ENCODE measurements at regions not wholly inside any gene's neighbourhood (a gene's known extent, or its start where the extent isn't known, plus 50 kb on each side); places are given as distances from the start of the nearest gene placed in this dataset.
"Not testable (repeated sequence)": the region's sequence is repeated elsewhere in the genome, so short reads cannot be mapped to it uniquely, and the experiment has no call there.

DNA sequence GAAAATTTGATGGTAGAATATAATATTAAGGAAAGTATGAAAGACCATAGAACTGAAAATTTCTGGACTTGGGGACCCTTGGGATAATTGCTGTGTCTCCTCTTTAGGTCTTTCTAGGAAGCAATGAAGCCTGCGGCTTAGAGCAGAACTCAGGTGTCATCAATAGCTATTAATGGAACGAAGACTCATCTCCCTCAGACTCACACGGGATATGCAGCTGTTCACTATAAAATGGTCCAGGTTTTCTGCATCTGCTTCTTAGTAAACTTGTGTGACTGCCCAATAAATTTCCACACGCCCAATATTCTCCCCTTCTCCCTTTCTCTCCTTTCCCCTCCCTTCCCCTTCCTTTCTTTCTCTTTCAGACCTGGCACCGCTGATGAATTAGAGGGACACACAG is 392.5 kb downstream of the HLX start:
- Histone ChIP-seq H3K4me3 (ENCODE audit: low read length in 2 of 2) (no peak overlapping the region), H3K9me3 (ENCODE audit: control insufficient read depth in 2 of 2, insufficient read depth in 1 of 2, low read length in 1 of 2) (no peaks in the 10 kb centered on the region), H3K36me3 (ENCODE audit: control insufficient read depth in 2 of 2, insufficient read depth in 2 of 2, low read length in 1 of 2) (no peaks in the 10 kb centered on the region), H3K27ac (ENCODE audit: low read depth in 1 of 2, low read length in 1 of 2) (no peak overlapping the region), H3K27me3 (ENCODE audit: control insufficient read depth in 2 of 2, insufficient read depth in 1 of 2, low read length in 1 of 2) (no peaks in the 10 kb centered on the region), H3K4me1 (ENCODE audit: control insufficient read depth in 2 of 2, insufficient read depth in 2 of 2, low read length in 2 of 2) (no peaks in the 10 kb centered on the region)
- DNase-seq (ENCODE audit: low read depth in 6 of 9, low spot score in 9 of 9) = no peak
- WGBS = 97% methylated on average over 5 of the region's 5 CpGs

DNA sequence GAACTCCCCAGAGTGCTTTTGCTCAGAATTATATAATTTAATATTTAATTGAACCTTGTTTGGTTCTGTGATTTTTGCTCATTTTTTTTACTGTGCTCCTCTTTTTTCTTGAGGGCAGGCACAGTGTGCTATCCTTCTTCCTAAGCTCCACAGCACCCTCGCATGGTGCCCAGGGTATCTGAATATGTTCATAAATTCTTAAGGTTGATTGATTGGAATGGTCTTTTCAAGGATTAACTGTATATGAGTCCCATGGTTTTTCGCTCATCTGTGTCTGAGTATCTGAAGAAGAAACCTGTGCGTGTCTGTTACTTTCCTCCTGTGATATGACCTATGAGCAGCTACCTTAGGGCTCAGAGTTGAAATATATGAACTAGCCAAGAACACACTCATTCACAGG is 393.7 kb downstream of the HLX start:
- no peak overlapping the region for H3K4me3 ChIP-seq (ENCODE audit: low read length in 2 of 2)
- no peaks in the 10 kb centered on the region for H3K4me1 ChIP-seq (ENCODE audit: control insufficient read depth in 2 of 2, insufficient read depth in 2 of 2, low read length in 2 of 2)
- no peaks in the 10 kb centered on the region for H3K36me3 ChIP-seq (ENCODE audit: control insufficient read depth in 2 of 2, insufficient read depth in 2 of 2, low read length in 1 of 2)
- no peak overlapping the region for H3K27ac ChIP-seq (ENCODE audit: low read depth in 1 of 2, low read length in 1 of 2)
- H3K9me3 ChIP-seq (ENCODE audit: control insufficient read depth in 2 of 2, insufficient read depth in 1 of 2, low read length in 1 of 2) = no peaks in the 10 kb centered on the region
- no peaks in the 10 kb centered on the region for H3K27me3 ChIP-seq (ENCODE audit: control insufficient read depth in 2 of 2, insufficient read depth in 1 of 2, low read length in 1 of 2)
- DNase-seq (ENCODE audit: low read depth in 6 of 9, low spot score in 9 of 9) = no peak
- WGBS = 93% methylated on average over 3 of the region's 3 CpGs

DNA sequence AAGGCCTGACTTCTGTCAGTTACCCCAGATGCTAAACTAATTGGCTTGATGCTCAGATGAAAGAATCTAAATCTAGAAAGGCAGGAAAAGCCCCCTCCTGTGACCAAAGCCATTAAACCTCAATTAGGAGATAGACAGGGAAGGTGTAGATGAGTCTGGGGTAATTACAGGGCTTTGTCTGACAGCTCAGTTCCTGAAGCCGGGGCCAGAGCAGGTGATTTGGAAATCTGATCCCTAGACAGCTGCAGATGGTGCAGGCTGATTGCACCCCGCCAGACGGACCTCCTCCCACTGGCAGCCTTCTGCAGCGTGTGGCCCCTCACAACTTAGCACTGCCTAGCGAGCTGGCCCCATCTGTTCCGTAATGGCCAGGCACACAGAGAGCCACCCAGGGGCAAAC is 395.1 kb downstream of the HLX start:
- Histone ChIP-seq H3K9me3 (ENCODE audit: control insufficient read depth in 2 of 2, insufficient read depth in 1 of 2, low read length in 1 of 2) (no peaks in the 10 kb centered on the region), H3K27ac (ENCODE audit: low read depth in 1 of 2, low read length in 1 of 2) (no peak overlapping the region), H3K4me3 (ENCODE audit: low read length in 2 of 2) (no peak overlapping the region), H3K27me3 (ENCODE audit: control insufficient read depth in 2 of 2, insufficient read depth in 1 of 2, low read length in 1 of 2) (no peaks in the 10 kb centered on the region), H3K36me3 (ENCODE audit: control insufficient read depth in 2 of 2, insufficient read depth in 2 of 2, low read length in 1 of 2) (no peaks in the 10 kb centered on the region), H3K4me1 (ENCODE audit: control insufficient read depth in 2 of 2, insufficient read depth in 2 of 2, low read length in 2 of 2) (no peaks in the 10 kb centered on the region)
- DNase-seq (ENCODE audit: low read depth in 6 of 9, low spot score in 9 of 9) = no peak
- 89% methylated on average over 6 of the region's 6 CpGs for WGBS

DNA sequence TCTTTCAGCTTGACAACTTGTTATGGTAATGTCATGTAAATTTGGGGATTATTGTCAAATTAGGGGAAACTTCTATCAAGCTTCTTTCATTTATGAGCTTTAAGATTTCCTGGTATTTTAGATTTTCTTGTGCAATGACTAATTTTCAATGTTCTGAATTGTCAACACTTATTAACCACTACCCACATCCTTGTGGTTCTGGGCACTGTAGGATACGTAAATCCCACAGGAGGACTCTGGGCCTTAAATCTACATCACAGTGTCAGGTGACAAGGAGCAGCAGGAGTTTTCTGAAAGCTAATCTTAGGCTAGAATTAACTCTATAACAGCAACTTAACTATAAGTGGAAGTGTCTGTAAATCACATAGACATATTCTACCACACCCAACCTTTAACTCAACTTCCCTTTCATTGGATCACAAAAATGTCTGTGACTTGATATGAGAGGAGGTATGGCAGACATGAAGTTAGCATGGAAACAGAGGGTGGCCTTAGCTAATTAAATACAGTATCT is 397.7 kb downstream of the HLX start:
- Histone ChIP-seq H3K4me1 (ENCODE audit: control insufficient read depth in 2 of 2, insufficient read depth in 2 of 2, low read length in 2 of 2) (no peaks in the 10 kb centered on the region), H3K27me3 (ENCODE audit: control insufficient read depth in 2 of 2, insufficient read depth in 1 of 2, low read length in 1 of 2) (no peaks in the 10 kb centered on the region), H3K9me3 (ENCODE audit: control insufficient read depth in 2 of 2, insufficient read depth in 1 of 2, low read length in 1 of 2) (no peaks in the 10 kb centered on the region), H3K36me3 (ENCODE audit: control insufficient read depth in 2 of 2, insufficient read depth in 2 of 2, low read length in 1 of 2) (no peaks in the 10 kb centered on the region), H3K4me3 (ENCODE audit: low read length in 2 of 2) (no peak overlapping the region), H3K27ac (ENCODE audit: low read depth in 1 of 2, low read length in 1 of 2) (no peak overlapping the region)
- no peak for DNase-seq (ENCODE audit: low read depth in 6 of 9, low spot score in 9 of 9)
- 84% methylated on average over 1 of the region's 1 CpG for WGBS

DNA sequence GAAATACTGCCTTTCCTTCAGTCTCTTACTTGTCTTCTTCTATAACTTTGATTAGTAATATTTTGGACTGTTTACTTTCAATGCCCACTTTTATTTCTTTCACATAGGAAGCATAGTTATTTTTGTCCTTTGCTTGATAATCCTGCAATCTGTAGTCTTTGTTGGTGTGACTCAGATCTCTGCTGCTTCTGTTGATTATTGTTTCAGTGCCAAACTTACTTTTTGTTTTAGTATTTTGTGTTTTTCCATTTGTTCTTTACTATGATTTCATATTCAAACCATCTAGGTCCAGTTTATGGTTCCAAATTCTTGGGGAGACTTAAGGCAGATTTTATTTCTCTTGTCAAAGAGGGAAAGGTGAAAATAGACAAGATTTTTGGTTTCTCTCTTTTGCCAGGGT is 399.9 kb downstream of the HLX start:
- Histone ChIP-seq H3K27ac (ENCODE audit: low read depth in 1 of 2, low read length in 1 of 2) (no peak overlapping the region), H3K36me3 (ENCODE audit: control insufficient read depth in 2 of 2, insufficient read depth in 2 of 2, low read length in 1 of 2) (no peaks in the 10 kb centered on the region), H3K9me3 (ENCODE audit: control insufficient read depth in 2 of 2, insufficient read depth in 1 of 2, low read length in 1 of 2) (no peaks in the 10 kb centered on the region), H3K27me3 (ENCODE audit: control insufficient read depth in 2 of 2, insufficient read depth in 1 of 2, low read length in 1 of 2) (no peaks in the 10 kb centered on the region), H3K4me3 (ENCODE audit: low read length in 2 of 2) (no peak overlapping the region), H3K4me1 (ENCODE audit: control insufficient read depth in 2 of 2, insufficient read depth in 2 of 2, low read length in 2 of 2) (no peaks in the 10 kb centered on the region)
- no peak for DNase-seq (ENCODE audit: low read depth in 6 of 9, low spot score in 9 of 9)

DNA sequence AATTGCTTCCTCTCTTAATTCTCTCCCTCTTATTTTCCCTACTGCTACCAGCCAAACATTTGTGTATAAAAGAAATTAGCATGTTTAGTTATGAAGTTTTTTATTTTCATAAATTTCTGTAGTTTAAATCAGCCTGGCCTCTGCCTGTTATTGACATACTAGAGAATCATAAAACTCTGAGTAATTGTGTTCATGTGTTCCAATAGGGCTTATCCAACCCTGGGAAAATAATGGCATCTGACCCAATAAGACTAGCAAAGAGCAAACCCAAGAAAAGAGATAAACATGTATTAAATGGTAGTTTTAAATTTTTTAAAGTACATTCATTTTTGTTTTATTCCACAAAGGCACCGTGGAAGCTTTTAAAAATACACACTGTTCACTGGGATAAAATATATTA is 404.3 kb downstream of the HLX start:
- no peak overlapping the region for H3K27ac ChIP-seq (ENCODE audit: low read depth in 1 of 2, low read length in 1 of 2)
- H3K27me3 ChIP-seq (ENCODE audit: control insufficient read depth in 2 of 2, insufficient read depth in 1 of 2, low read length in 1 of 2) = no peaks in the 10 kb centered on the region
- WGBS = 92% methylated on average over 1 of the region's 1 CpG
- no peaks in the 10 kb centered on the region for H3K36me3 ChIP-seq (ENCODE audit: control insufficient read depth in 2 of 2, insufficient read depth in 2 of 2, low read length in 1 of 2)
- H3K4me1 ChIP-seq (ENCODE audit: control insufficient read depth in 2 of 2, insufficient read depth in 2 of 2, low read length in 2 of 2) = no peaks in the 10 kb centered on the region
- no peak for DNase-seq (ENCODE audit: low read depth in 6 of 9, low spot score in 9 of 9)
- H3K9me3 ChIP-seq (ENCODE audit: control insufficient read depth in 2 of 2, insufficient read depth in 1 of 2, low read length in 1 of 2) = no peaks in the 10 kb centered on the region
- no peak overlapping the region for H3K4me3 ChIP-seq (ENCODE audit: low read length in 2 of 2)

DNA sequence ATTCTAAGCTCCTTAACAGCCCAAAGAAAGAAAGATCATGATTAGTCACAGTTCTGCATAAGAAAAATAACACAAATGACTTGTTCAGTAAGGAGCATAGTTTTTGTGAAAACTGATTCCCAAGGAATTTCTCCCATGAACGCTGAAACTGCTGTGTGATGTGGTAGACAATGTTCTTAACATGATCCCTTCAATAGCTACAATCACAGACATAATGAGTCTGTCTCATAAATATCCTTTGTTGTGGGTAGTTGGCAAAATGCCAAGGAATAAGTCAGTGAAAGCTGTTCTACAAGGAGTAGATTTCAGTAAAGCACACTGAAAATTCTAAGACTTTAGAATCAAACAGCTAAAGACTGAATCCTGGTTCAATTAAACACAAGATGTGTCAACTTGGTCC is 404.8 kb downstream of the HLX start:
- DNase-seq (ENCODE audit: low read depth in 6 of 9, low spot score in 9 of 9) = peak in 2 of 9 donors; percentile 2 to 36

DNA sequence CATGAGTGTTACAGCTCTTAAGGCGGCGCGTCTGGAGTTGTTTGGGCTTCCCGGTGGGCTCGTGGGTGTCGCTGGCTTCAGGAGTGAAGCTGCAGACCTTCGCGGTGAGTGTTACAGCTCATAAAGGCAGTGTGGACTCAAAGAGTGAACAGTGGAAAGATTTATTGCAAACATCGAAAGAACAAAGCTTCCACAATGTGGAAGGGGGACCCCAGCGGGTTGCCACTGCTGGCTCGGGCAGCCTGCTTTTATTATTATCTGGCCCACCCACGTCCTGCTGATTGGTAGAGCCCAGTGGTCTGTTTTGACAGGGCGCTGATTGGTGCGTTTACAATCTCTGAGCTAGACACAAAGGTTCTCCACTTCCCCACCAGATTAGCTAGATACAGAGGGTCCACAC is 405.7 kb downstream of the HLX start:
- not testable (repeated sequence) for H3K4me3 ChIP-seq (ENCODE audit: low read length in 2 of 2); H3K27me3 ChIP-seq (ENCODE audit: control insufficient read depth in 2 of 2, insufficient read depth in 1 of 2, low read length in 1 of 2); H3K4me1 ChIP-seq (ENCODE audit: control insufficient read depth in 2 of 2, insufficient read depth in 2 of 2, low read length in 2 of 2); H3K9me3 ChIP-seq (ENCODE audit: control insufficient read depth in 2 of 2, insufficient read depth in 1 of 2, low read length in 1 of 2); DNase-seq (ENCODE audit: low read depth in 6 of 9, low spot score in 9 of 9); H3K36me3 ChIP-seq (ENCODE audit: control insufficient read depth in 2 of 2, insufficient read depth in 2 of 2, low read length in 1 of 2); H3K27ac ChIP-seq (ENCODE audit: low read depth in 1 of 2, low read length in 1 of 2)
- 97% methylated on average over 14 of the region's 14 CpGs for WGBS

More for the DNA sequence above, 404.8 kb downstream of the HLX start:
- H3K36me3 ChIP-seq (ENCODE audit: control insufficient read depth in 2 of 2, insufficient read depth in 2 of 2, low read length in 1 of 2) = no peaks in the 10 kb centered on the region
- H3K27ac ChIP-seq (ENCODE audit: low read depth in 1 of 2, low read length in 1 of 2) = no peak overlapping the region
- no peaks in the 10 kb centered on the region for H3K4me1 ChIP-seq (ENCODE audit: control insufficient read depth in 2 of 2, insufficient read depth in 2 of 2, low read length in 2 of 2)
- no peak overlapping the region for H3K4me3 ChIP-seq (ENCODE audit: low read length in 2 of 2)
- 12% methylated on average over 1 of the region's 1 CpG for WGBS
- H3K27me3 ChIP-seq (ENCODE audit: control insufficient read depth in 2 of 2, insufficient read depth in 1 of 2, low read length in 1 of 2) = no peaks in the 10 kb centered on the region
- no peaks in the 10 kb centered on the region for H3K9me3 ChIP-seq (ENCODE audit: control insufficient read depth in 2 of 2, insufficient read depth in 1 of 2, low read length in 1 of 2)

DNA sequence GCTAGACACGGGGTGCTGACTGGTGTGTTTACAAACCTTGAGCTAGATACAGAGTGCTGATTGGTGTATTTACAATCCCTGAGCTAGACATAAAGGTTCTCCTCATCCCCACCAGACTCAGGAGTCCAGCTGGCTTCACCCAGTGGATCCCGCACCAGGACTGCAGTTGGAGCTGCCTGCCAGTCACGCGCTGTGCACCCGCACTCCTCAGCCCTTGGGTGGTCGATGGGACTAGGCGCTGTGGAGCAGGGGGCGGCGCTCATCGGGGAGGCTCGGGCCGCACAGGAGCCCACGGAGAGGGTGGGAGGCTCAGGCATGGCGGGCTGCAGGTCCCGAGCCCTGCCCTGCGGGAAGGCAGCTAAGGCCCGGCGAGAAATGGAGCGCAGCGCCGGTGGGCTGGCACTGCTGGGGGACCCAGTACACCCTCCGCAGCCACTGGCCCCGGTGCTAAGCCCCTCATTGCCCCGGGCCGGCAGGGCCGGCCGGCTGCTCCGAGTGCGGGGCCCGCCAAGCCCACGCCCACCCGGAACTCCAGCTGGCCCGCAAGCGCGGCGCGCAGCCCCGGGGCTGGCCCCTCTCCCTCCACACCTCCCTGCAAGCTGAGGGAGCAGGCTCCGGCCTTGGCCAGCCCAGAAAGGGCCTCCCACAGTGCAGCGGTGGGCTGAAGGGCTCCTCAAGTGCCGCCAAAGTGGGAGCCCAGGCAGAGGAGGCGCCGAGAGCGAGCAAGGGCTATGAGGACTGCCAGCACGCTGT is 406.4 kb downstream of the HLX start:
- not testable (repeated sequence) for H3K27ac ChIP-seq (ENCODE audit: low read depth in 1 of 2, low read length in 1 of 2); H3K27me3 ChIP-seq (ENCODE audit: control insufficient read depth in 2 of 2, insufficient read depth in 1 of 2, low read length in 1 of 2); H3K9me3 ChIP-seq (ENCODE audit: control insufficient read depth in 2 of 2, insufficient read depth in 1 of 2, low read length in 1 of 2); H3K4me3 ChIP-seq (ENCODE audit: low read length in 2 of 2); H3K36me3 ChIP-seq (ENCODE audit: control insufficient read depth in 2 of 2, insufficient read depth in 2 of 2, low read length in 1 of 2); DNase-seq (ENCODE audit: low read depth in 6 of 9, low spot score in 9 of 9); H3K4me1 ChIP-seq (ENCODE audit: control insufficient read depth in 2 of 2, insufficient read depth in 2 of 2, low read length in 2 of 2)
- 95% methylated on average over 45 of the region's 45 CpGs for WGBS
